ENCODE measurements at regions not wholly inside any gene's neighbourhood (a gene's known extent, or its start where the extent isn't known, plus 50 kb on each side); places are given as distances from the start of the nearest gene placed in this dataset.

DNA sequence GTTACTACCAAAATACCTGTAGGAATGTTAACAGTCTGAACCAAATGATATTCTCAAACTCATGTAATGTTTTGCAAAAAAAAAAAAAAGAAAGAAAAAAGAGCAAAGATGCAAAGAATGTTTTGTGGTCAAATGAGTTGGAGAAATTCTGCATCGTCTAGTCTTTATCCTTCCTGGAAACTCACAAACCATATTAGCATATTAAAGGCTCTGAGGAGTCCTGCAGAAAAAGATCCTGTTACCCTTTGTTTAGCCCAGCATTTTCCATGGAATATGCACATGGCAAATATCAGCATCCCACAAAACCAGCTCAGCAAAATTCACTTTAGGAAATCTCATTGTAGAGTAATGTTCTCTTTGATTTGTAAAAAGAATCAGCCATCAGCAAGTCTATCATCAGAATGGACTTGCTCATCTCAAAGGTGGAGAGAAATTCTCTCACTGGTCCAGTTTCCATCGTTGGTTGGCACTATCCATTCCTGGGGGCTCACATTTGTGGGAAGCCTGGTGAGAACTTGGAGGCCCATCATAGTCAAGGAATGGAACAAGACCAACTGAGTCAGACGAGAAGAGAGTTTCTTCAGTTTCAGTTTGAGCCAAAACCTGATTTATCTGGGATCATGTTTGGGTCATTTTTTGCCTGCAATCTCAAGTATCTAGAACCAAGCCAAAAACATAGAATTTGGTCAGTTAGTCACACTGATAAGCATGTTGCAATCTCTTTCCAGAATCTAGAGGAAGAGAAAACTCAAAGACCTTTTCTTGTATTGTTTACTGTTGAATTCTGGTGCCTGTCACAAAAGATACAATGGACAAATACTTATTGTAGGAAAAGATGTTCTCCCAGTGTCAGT is 129.8 kb downstream of the TBX5 start:
- H3K27ac ChIP-seq = no peak overlapping the region
- WGBS = 46% methylated on average over 3 of the region's 3 CpGs
- TF ChIP-seq POLR2A (IDR thresholded peaks at IDR 0.05) (no peak), POLR2AphosphoS5 (IDR thresholded peaks at IDR 0.05) (no peak)
- TF ChIP-seq, protein P1, sequence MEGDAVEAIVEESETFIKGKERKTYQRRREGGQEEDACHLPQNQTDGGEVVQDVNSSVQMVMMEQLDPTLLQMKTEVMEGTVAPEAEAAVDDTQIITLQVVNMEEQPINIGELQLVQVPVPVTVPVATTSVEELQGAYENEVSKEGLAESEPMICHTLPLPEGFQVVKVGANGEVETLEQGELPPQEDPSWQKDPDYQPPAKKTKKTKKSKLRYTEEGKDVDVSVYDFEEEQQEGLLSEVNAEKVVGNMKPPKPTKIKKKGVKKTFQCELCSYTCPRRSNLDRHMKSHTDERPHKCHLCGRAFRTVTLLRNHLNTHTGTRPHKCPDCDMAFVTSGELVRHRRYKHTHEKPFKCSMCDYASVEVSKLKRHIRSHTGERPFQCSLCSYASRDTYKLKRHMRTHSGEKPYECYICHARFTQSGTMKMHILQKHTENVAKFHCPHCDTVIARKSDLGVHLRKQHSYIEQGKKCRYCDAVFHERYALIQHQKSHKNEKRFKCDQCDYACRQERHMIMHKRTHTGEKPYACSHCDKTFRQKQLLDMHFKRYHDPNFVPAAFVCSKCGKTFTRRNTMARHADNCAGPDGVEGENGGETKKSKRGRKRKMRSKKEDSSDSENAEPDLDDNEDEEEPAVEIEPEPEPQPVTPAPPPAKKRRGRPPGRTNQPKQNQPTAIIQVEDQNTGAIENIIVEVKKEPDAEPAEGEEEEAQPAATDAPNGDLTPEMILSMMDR (IDR thresholded peaks at IDR 0.05) = no peak
- H3K27me3 ChIP-seq (replicated peaks; ENCODE audit: insufficient read depth) = no peaks in the 10 kb centered on the region
- no peaks in the 10 kb centered on the region for H3K9me3 ChIP-seq
- intact Hi-C loops (cut with DNase I) = no loop called here
- H3K4me3 ChIP-seq = no peak overlapping the region
- no peak for DNase-seq (ENCODE audit: low spot score)
- no peaks in the 10 kb centered on the region for H3K36me3 ChIP-seq
- no peaks in the 10 kb centered on the region for H3K4me1 ChIP-seq (replicated peaks)

DNA sequence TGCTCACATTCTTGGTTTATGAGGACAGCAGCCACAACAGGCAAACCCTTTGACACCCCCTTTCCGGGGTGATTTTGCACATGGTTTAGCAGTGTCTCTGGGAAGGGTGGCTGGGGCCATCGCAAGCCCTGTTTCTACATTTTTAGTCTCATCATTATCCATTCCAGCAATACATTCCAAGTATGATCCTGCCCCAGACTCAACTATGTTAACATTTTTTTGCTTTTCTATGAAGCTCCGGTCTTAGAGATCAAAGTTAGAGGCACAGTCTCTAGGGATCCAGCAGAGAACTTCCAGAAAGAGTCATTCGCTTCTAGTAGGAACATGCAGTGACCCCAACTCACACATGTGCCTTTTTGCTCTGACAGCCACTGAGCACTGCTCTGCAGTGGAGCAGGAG is 130.9 kb downstream of the TBX5 start:
- Histone ChIP-seq H3K4me3 (no peak overlapping the region), H3K4me1 (replicated peaks) (no peaks in the 10 kb centered on the region), H3K27me3 (replicated peaks; ENCODE audit: insufficient read depth) (no peaks in the 10 kb centered on the region), H3K27ac (no peak overlapping the region), H3K36me3 (no peaks in the 10 kb centered on the region), H3K9me3 (no peaks in the 10 kb centered on the region)
- TF ChIP-seq POLR2A (IDR thresholded peaks at IDR 0.05) = no peak
- TF ChIP-seq, protein P1 (IDR thresholded peaks at IDR 0.05) = no peak
- TF ChIP-seq POLR2AphosphoS5 (IDR thresholded peaks at IDR 0.05) = no peak
- DNase-seq (ENCODE audit: low spot score) = no peak
- intact Hi-C loops (cut with DNase I) = no loop called here
- 58% methylated on average over 4 of the region's 4 CpGs for WGBS

DNA sequence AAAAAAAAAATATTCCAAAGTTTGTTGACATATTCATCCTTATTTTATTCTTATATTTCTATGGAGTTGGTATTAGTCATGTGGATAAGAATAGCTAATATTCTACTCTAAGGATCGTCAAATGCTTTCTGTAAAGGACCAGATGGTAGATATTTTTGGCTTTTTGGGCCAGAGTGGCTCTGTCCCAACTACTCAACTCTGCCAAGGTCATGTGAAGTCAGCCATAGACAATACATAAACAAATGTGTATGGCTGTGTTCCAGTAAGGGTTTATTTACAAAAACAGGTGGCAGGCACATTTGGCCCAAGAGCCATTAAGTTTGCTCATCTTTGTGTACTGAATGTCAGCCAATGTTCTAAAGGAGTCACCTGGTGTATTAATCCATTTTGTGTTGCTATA is 131.8 kb downstream of the TBX5 start:
- no peak overlapping the region for H3K27ac ChIP-seq
- no peak for TF ChIP-seq POLR2AphosphoS5 (IDR thresholded peaks at IDR 0.05)
- TF ChIP-seq POLR2A (IDR thresholded peaks at IDR 0.05) = no peak
- TF ChIP-seq, protein P1 (IDR thresholded peaks at IDR 0.05) = no peak
- WGBS = 51% methylated on average over 1 of the region's 1 CpG
- DNase-seq (ENCODE audit: low spot score) = no peak
- H3K27me3 ChIP-seq (replicated peaks; ENCODE audit: insufficient read depth) = no peaks in the 10 kb centered on the region
- intact Hi-C loops (cut with DNase I) = no loop called here
- no peaks in the 10 kb centered on the region for H3K36me3 ChIP-seq
- H3K4me1 ChIP-seq (replicated peaks) = no peaks in the 10 kb centered on the region
- H3K9me3 ChIP-seq = no peaks in the 10 kb centered on the region
- no peak overlapping the region for H3K4me3 ChIP-seq

DNA sequence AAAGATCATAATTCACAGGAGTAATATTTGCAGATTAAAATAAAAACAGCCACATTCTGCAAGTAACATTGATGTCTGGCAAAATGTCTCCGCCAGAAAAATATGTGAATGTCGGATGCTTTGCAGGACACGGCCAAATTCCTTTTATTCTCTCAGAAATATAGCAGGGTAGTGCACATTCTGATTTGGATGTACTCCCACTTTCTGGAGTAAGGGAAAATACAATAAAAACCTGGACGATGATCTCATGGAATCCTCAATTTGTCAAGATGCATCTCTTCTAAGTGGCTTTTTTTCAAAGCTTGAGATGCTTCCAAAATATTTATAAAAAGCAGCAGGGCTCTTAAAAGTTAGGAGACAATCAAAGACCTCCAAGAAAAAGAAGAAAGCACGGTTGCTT is 133.3 kb downstream of the TBX5 start:
- intact Hi-C loops (cut with DNase I) = no loop called here
- WGBS = 38% methylated on average over 5 of the region's 5 CpGs
- no peaks in the 10 kb centered on the region for H3K9me3 ChIP-seq
- H3K4me1 ChIP-seq (replicated peaks) = no peaks in the 10 kb centered on the region
- TF ChIP-seq POLR2AphosphoS5 (IDR thresholded peaks at IDR 0.05) (no peak), POLR2A (IDR thresholded peaks at IDR 0.05) (no peak)
- TF ChIP-seq, protein P1 (IDR thresholded peaks at IDR 0.05) = no peak
- no peak overlapping the region for H3K27ac ChIP-seq
- H3K27me3 ChIP-seq (replicated peaks; ENCODE audit: insufficient read depth) = no peaks in the 10 kb centered on the region
- no peak for DNase-seq (ENCODE audit: low spot score)
- no peak overlapping the region for H3K4me3 ChIP-seq
- H3K36me3 ChIP-seq = no peaks in the 10 kb centered on the region

DNA sequence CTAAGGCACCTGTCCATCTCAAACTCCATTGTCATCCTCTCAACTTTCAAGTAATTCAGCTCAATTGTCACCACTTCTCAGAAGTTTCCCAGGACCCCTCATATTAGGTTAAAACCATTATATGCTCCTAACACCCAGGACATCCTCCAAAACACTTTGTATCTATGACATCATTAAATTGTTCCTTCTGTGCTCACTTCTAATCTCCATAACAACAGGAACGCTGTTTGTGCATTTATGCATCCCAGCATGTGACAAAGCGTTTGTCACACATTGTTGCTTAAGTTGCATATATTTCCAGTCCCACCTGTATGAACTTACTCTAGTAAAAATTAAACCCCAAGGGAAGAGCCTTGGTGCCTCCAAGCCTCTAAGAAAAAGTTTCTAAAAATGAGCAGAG is 133.9 kb downstream of the TBX5 start:
- Histone ChIP-seq H3K27me3 (replicated peaks; ENCODE audit: insufficient read depth) (no peaks in the 10 kb centered on the region), H3K36me3 (no peaks in the 10 kb centered on the region), H3K4me3 (no peak overlapping the region), H3K9me3 (no peaks in the 10 kb centered on the region), H3K4me1 (replicated peaks) (no peaks in the 10 kb centered on the region), H3K27ac (no peak overlapping the region)
- 12% methylated on average over 2 of the region's 2 CpGs for WGBS
- TF ChIP-seq, protein P1 (IDR thresholded peaks at IDR 0.05) = no peak
- no peak for TF ChIP-seq POLR2AphosphoS5 (IDR thresholded peaks at IDR 0.05)
- TF ChIP-seq POLR2A (IDR thresholded peaks at IDR 0.05) = no peak
- no peak for DNase-seq (ENCODE audit: low spot score)
- intact Hi-C loops (cut with DNase I) = no loop called here

Data from prostate gland (tissue), 2 donors.